Trophoblast cell (in vitro differentiated cells and primary cell): ENCODE measurements at regions not wholly inside any gene's neighbourhood (a gene's known extent, or its start where the extent isn't known, plus 50 kb on each side); places are given as distances from the start of the nearest gene placed in this dataset.
A peak's percentile ranks its signal among the peaks of the same experiment; 100 is the strongest.

Experiments used
- DNase-seq, 2 donors: peaks; one replicate each; pipeline ENCODE4 v3.0.0-alpha.2; 2016
- H2AFZ ChIP-seq: 2 replicates; pipeline ENCODE4 v1.6.1; 2013; ENCODE audit warnings: low read length, moderate library complexity, mild to moderate bottlenecking; ENCODE audit not compliant: insufficient read depth, poor library complexity
- H2AK5ac ChIP-seq: 2 replicates; pipeline ENCODE4 v1.6.1; 2013; ENCODE audit warnings: mild to moderate bottlenecking, low read length
- H2BK120ac ChIP-seq: 2 replicates; pipeline ENCODE4 v1.6.1; 2013; ENCODE audit warnings: low read length, mild to moderate bottlenecking, moderate library complexity; ENCODE audit not compliant: insufficient read depth, poor library complexity
- H2BK12ac ChIP-seq: 2 replicates; pipeline ENCODE4 v1.6.1; 2013; ENCODE audit warnings: mild to moderate bottlenecking, low read length, moderate library complexity
- H2BK5ac ChIP-seq: 2 replicates; pipeline ENCODE4 v1.6.1; 2013; ENCODE audit warnings: low read length, low read depth, moderate library complexity, mild to moderate bottlenecking; ENCODE audit not compliant: poor library complexity
- H3K14ac ChIP-seq: 2 replicates; pipeline ENCODE4 v1.6.1; 2013; ENCODE audit warnings: mild to moderate bottlenecking, low read length
- H3K18ac ChIP-seq: 2 replicates; pipeline ENCODE4 v1.6.1; 2013; ENCODE audit warnings: mild to moderate bottlenecking, low read length
- H3K23ac ChIP-seq: 2 replicates; pipeline ENCODE4 v1.6.1; 2013; ENCODE audit warnings: low read length
- H3K27ac ChIP-seq: 2 replicates; pipeline ENCODE4 v1.5.1; 2013; ENCODE audit warnings: low read depth, mild to moderate bottlenecking, inconsistent platforms, low read length, moderate library complexity
- H3K27me3 ChIP-seq: 2 replicates; pipeline ENCODE4 v1.6.1; 2013; ENCODE audit warnings: inconsistent platforms, mild to moderate bottlenecking, low read length, moderate library complexity; ENCODE audit not compliant: insufficient read depth
- H3K36me3 ChIP-seq, 2 experiments: 1 replicate in 1 of 2; 2 replicates in 1 of 2; pipeline ENCODE4 v1.6.1; 2013; ENCODE audit warnings: low read length in 2 of 2, mild to moderate bottlenecking in 2 of 2, moderate library complexity in 1 of 2; ENCODE audit not compliant: insufficient read depth in 2 of 2, control insufficient read depth in 1 of 2
- H3K4ac ChIP-seq: 2 replicates; pipeline ENCODE4 v1.6.1; 2013; ENCODE audit warnings: low read depth, mild to moderate bottlenecking, low read length, moderate library complexity
- H3K4me1 ChIP-seq, 2 experiments: 1 replicate in 1 of 2; 2 replicates in 1 of 2; pipeline ENCODE4 v1.6.1; 2013; ENCODE audit warnings: low read length in 2 of 2, mild to moderate bottlenecking in 2 of 2, moderate library complexity in 1 of 2; ENCODE audit not compliant: insufficient read depth in 2 of 2, control insufficient read depth in 1 of 2
- H3K4me2 ChIP-seq: 2 replicates; pipeline ENCODE4 v1.6.1; 2013; ENCODE audit warnings: inconsistent platforms, mild to moderate bottlenecking, low read length, moderate library complexity
- H3K4me3 ChIP-seq: 2 replicates; pipeline ENCODE4 v1.5.1; 2013; ENCODE audit warnings: mild to moderate bottlenecking, low read depth, low read length, inconsistent platforms
- H3K79me1 ChIP-seq: one replicate; pipeline ENCODE4 v1.6.1; 2013; ENCODE audit warnings: low read length
- H3K79me2 ChIP-seq: 2 replicates; pipeline ENCODE4 v1.6.1; 2013; ENCODE audit warnings: low read length, mild to moderate bottlenecking; ENCODE audit not compliant: control insufficient read depth, insufficient read depth, poor library complexity
- H3K9ac ChIP-seq: 2 replicates; pipeline ENCODE4 v1.6.1; 2013; ENCODE audit warnings: mild to moderate bottlenecking, low read length
- H3K9me3 ChIP-seq: 2 replicates; pipeline ENCODE4 v1.6.1; 2013; ENCODE audit warnings: low read depth, mild to moderate bottlenecking, control low read depth, inconsistent platforms, low read length; ENCODE audit not compliant: insufficient read depth
- H4K12ac ChIP-seq: 2 replicates; pipeline ENCODE4 v1.6.1; 2013; ENCODE audit warnings: low read depth, mild to moderate bottlenecking, low read length, moderate library complexity
- H4K8ac ChIP-seq: 2 replicates; pipeline ENCODE4 v1.6.1; 2013; ENCODE audit warnings: low read depth, mild to moderate bottlenecking, low read length, moderate library complexity
- H4K91ac ChIP-seq: one replicate; pipeline ENCODE4 v1.6.1; 2013; ENCODE audit warnings: low read depth, mild to moderate bottlenecking, low read length, moderate library complexity
- WGBS: extraction: QIAGEN DNeasy Blood & Tissue Kit; methylation state at CpG from one replicate; pipeline ENCODE4 v1.1.7; 2013; ENCODE audit warnings: missing lambda C conversion rate; ENCODE audit not compliant: insufficient read length, insufficient coverage; ENCODE audit errors: extremely low coverage; 5-methylcytosine and 5-hydroxymethylcytosine counted together

- H3K23ac ChIP-seq: no peak overlapping the region
- no peaks in the 10 kb centered on the region for H3K79me2 ChIP-seq
- no peak overlapping the region for H3K4me2 ChIP-seq
- H3K27me3 ChIP-seq: no peaks in the 10 kb centered on the region
- H2AK5ac ChIP-seq: no peak overlapping the region
- no peak for DNase-seq
- peaks cover 8 to 17% of the 10 kb centered on the region in 2 experiments for H3K4me1 ChIP-seq
- H4K12ac ChIP-seq: no peak overlapping the region
- no peak overlapping the region for H3K9ac ChIP-seq
- no peak overlapping the region for H4K8ac ChIP-seq
- no peak overlapping the region for H2AFZ ChIP-seq
- H4K91ac ChIP-seq: no peak overlapping the region
- H2BK120ac ChIP-seq: no peak overlapping the region
- H3K9me3 ChIP-seq: no peaks in the 10 kb centered on the region
- no peak overlapping the region for H3K18ac ChIP-seq
- no peak overlapping the region for H3K27ac ChIP-seq
- H2BK12ac ChIP-seq: no peak overlapping the region
- no peak overlapping the region for H2BK5ac ChIP-seq
- H3K79me1 ChIP-seq: peaks cover 2% of the 10 kb centered on the region
- H3K36me3 ChIP-seq: no peaks in the 10 kb centered on the region
- no peak overlapping the region for H3K4ac ChIP-seq
- no CpG with 5 or more reads among the region's 12 CpGs for WGBS
- H3K14ac ChIP-seq: no peak overlapping the region
- H3K4me3 ChIP-seq: no peak overlapping the region
These were observed 418.6 kb downstream of the MN1 start for GRCh38 chr22:27382947-27383346.

GRCh38 chr22:27383896-27384295 is 417.7 kb downstream of the MN1 start:
- Histone ChIP-seq H3K4ac (no peak overlapping the region), H3K36me3 (no peaks in the 10 kb centered on the region), H3K23ac (no peak overlapping the region), H3K27me3 (no peaks in the 10 kb centered on the region), H2BK5ac (no peak overlapping the region), H3K4me2 (no peak overlapping the region), H3K4me3 (no peak overlapping the region), H2AK5ac (no peak overlapping the region), H3K9ac (no peak overlapping the region), H3K14ac (no peak overlapping the region), H4K12ac (no peak overlapping the region), H3K4me1 (peaks cover 8 to 23% of the 10 kb centered on the region in 2 experiments), H2AFZ (no peak overlapping the region), H2BK120ac (no peak overlapping the region), H3K9me3 (no peaks in the 10 kb centered on the region), H2BK12ac (no peak overlapping the region), H3K79me1 (peaks cover 2% of the 10 kb centered on the region), H3K79me2 (no peaks in the 10 kb centered on the region), H3K27ac (no peak overlapping the region), H4K8ac (no peak overlapping the region), H3K18ac (no peak overlapping the region), H4K91ac (no peak overlapping the region)
- DNase-seq: no peak
- WGBS: no CpG with 5 or more reads among the region's 3 CpGs

- peaks cover 2% of the 10 kb centered on the region for H3K79me1 ChIP-seq
- no peak overlapping the region for H3K9ac ChIP-seq
- no peak overlapping the region for H4K12ac ChIP-seq
- DNase-seq: no peak
- H3K4me2 ChIP-seq: no peak overlapping the region
- H3K4ac ChIP-seq: no peak overlapping the region
- H3K36me3 ChIP-seq: no peaks in the 10 kb centered on the region
- peaks cover 8 to 23% of the 10 kb centered on the region in 2 experiments for H3K4me1 ChIP-seq
- H3K23ac ChIP-seq: no peak overlapping the region
- H3K79me2 ChIP-seq: no peaks in the 10 kb centered on the region
- H2BK120ac ChIP-seq: no peak overlapping the region
- H2AFZ ChIP-seq: no peak overlapping the region
- peak overlapping the region; percentile 62 for H2BK12ac ChIP-seq
- no CpG with 5 or more reads among the region's 16 CpGs for WGBS
- no peak overlapping the region for H3K14ac ChIP-seq
- peak overlapping the region; percentile 52 for H2AK5ac ChIP-seq
- no peaks in the 10 kb centered on the region for H3K9me3 ChIP-seq
- no peaks in the 10 kb centered on the region for H3K27me3 ChIP-seq
- H3K18ac ChIP-seq: no peak overlapping the region
- peak overlapping the region; percentile 31 for H3K4me3 ChIP-seq
- H2BK5ac ChIP-seq: no peak overlapping the region
- H3K27ac ChIP-seq: no peak overlapping the region
- no peak overlapping the region for H4K8ac ChIP-seq
- peak overlapping the region; percentile 42 for H4K91ac ChIP-seq
These were observed 416.1 kb downstream of the MN1 start for GRCh38 chr22:27385261-27385998.

GRCh38 chr22:27386186-27386585 is 415.4 kb downstream of the MN1 start:
- WGBS: no CpG with 5 or more reads among the region's 7 CpGs
- Histone ChIP-seq H4K91ac (peak overlapping the region; percentile 42), H3K79me1 (peaks cover 2% of the 10 kb centered on the region), H3K27ac (peak overlapping the region; percentile 10), H4K12ac (no peak overlapping the region), H3K23ac (no peak overlapping the region), H3K27me3 (no peaks in the 10 kb centered on the region), H3K4me3 (no peak overlapping the region), H3K4me2 (peak overlapping the region; percentile 29), H3K14ac (no peak overlapping the region), H3K79me2 (no peaks in the 10 kb centered on the region), H2AFZ (no peak overlapping the region), H3K18ac (no peak overlapping the region), H2BK120ac (no peak overlapping the region), H2BK12ac (peak overlapping the region; percentile 51), H3K36me3 (no peaks in the 10 kb centered on the region), H3K4ac (no peak overlapping the region), H2BK5ac (no peak overlapping the region), H3K9me3 (no peaks in the 10 kb centered on the region), H2AK5ac (no peak overlapping the region), H3K4me1 (peaks cover 8 to 23% of the 10 kb centered on the region in 2 experiments), H3K9ac (no peak overlapping the region), H4K8ac (no peak overlapping the region)
- peak in 1 of 2 donors; percentile 7 for DNase-seq
